ENCODE measurements at regions not wholly inside any gene's neighbourhood (a gene's known extent, or its start where the extent isn't known, plus 50 kb on each side); places are given as distances from the start of the nearest gene placed in this dataset.

DNA sequence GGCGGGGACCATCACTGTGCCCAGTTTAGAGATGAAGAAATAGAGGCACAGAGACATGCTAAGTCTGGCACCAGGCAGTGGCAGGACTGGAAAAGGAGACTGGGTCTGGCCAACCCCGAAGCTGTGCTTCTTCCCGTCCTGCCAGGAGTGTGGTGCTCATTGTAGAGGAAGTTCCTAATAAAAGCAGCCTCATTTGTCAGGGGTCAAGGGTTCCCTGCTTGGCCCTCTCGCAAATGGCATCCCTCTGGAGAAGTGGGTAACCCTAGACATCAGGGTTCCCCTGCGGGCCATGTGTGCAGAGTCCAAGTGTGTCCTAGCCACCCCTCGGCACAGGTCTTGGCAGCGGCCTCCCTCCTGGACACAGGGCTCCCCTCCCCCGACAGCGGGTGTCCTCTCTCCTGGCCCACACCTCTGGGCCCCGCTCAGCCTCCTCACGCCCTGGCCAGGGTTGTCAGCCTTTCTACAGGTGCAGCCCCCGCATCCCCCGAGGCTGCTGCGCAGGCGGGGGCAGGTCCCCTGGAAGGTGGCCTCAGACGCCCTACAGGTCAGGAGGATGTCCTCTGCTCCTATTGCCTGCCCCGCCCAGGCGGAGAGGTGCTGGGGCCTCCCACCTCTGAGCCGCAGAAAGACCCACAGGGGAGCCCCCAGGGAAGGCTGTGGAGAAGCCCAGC, 61.8 kb upstream of the PRR20G start:
- DNase-seq (ENCODE audit: low spot score) = no peak

DNA sequence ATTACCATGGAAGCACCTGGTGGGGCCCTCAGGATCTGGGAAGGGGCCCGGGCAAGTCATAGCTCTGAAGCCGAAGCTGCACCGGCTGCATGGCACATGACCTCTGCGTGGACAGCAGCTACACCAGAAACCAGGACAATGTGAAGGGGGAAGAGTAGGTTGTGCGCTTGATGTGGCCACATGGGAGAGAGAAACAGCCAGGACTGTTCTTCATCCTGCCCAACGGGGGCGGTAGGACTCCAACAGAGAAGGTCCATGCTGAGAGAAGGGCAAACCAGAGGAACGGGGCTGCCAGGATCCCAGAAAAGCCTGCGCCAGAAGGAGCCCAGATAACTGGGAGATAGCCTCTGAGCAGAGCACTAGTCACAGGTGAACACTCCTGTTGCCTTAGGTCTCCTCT, 54.9 kb upstream of the PRR20G start:
- DNase-seq (ENCODE audit: low spot score) = no peak

DNA sequence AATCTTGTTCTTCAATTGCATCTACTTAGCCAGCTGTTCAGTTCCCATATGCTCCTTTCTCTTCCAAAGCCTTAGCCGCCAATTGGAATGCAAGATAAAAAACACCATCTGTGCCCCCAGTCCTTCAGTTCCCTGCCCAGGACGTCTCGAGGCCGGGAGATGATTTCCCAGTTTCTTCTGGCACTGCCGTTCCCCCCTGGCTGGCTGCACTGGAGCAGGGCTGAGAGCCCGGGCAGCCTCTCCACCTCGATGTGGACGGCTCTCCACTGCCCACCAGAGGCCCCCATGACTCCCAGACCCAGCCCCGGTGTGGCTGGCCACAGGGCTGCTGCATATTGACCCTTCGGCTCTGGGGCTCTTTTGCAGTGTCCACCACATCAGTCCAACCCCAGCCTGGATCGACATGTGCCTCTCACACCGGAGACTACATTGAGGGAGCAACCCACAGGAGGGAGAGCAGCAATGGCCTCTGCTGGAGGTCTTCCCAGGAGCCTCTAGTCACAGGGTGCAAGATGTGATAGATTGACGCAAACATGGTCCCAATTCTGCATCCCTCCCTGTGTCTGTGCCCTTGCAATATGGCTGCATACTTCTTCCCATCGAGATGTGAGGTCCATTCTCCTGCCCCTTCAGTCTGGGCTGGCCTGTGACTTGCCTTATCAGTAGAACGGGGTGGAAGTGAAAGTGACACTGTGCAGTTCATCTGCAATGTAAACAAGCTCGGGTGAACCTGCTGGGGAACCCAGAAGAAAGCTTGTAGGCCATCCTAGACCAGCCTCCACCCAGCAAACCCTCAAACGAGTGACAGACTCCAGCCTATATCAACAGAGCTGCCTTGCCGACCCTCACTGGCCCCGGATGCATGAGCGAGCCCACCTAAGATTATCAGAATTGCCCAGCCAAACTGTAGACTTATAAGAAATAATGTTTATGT, 52.3 kb upstream of the PRR20G start:
- no peak for DNase-seq (ENCODE audit: low spot score)

DNA sequence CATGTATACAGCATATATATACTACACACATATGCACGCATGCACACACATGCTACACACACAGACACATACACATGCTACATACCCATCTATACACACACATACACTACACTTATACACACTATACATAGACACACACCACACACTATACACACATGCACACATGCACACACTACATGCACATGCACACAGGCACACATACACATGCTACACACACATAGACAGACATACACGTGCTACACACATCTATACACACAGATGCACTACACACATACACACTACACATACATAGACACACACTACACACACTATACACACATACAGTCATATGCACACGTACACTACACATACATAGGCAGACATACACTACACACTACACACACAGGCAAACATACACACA, 51.2 kb upstream of the PRR20G start:
- no peak for DNase-seq (ENCODE audit: low spot score)

DNA sequence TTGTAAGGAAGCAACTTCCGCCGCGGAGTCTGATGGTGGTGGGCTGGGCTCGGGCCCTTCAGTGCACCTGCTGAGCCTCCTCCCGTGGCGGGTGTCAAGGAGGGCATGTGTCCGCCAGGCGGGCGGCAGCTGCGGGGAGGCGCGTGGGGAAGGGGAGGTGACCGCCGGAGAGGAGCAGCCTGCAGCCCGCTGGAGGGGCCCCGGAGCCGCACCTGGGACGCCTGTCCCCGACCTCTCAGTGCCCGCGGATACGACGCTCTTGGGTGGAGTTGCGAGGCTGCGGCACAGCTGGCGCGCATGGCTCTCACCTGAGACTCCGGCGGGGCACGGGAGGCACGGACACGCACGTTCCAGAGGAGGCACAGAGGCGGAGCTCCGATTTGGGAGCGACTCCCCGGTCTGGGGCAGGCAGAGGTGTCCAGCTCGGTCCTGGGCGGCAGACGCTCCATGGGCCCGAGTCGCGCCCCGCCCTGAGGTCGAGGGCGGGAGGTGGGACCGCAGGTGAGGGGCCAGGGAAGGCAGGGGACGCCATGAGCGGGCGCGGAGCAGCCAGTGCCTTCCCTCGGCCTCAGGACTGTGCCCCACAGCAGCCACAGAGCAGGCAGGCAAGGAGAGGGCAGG, 50.2 kb upstream of the PRR20G start:
- DNase-seq (ENCODE audit: low spot score) = no peak

Measured in kidney capillary endothelial cell (primary cell).